ENCODE measurements at regions not wholly inside any gene's neighbourhood (a gene's known extent, or its start where the extent isn't known, plus 50 kb on each side); places are given as distances from the start of the nearest gene placed in this dataset.

GRCh38 chr1:101603726-101604125 is 366.9 kb downstream of the S1PR1 start (continued):
- no peak for TF ChIP-seq PRDM10 (CRISPR knock-in tag; IDR thresholded peaks at IDR 0.05; ENCODE audit: low read depth)

- DNase-seq (ENCODE audit: low spot score) = no peak
- 6% methylated on average over 2 of the region's 2 CpGs for WGBS (ENCODE audit: low lambda C conversion rate)
- FAIRE-seq = no peak
- no peak overlapping the region for H3K27ac ChIP-seq (ENCODE audit: extremely low read length, insufficient read depth, low read length)
- no peaks in the 10 kb centered on the region for H3K79me2 ChIP-seq (ENCODE audit: insufficient read depth, low read length)
- in situ Hi-C loops (cut with HindIII; ENCODE audit: extremely low pct_ligation_motif_present, low pct_unique_long_range_greater_than_20kb) (no loop called here), intact Hi-C loops (cut with micrococcal nuclease; ENCODE audit: unreplicated experiment) (no loop called here)
- POLR2A ChIA-PET = no interaction called here
- TF ChIP-seq NR2C2 (CRISPR knock-in tag; IDR thresholded peaks at IDR 0.05; ENCODE audit: borderline replicate concordance) (no peak), HOXA3 (CRISPR knock-in tag; IDR thresholded peaks at IDR 0.05) (no peak), CREBL2 (CRISPR knock-in tag; IDR thresholded peaks at IDR 0.05; ENCODE audit: borderline replicate concordance) (no peak), ZNF12 (CRISPR knock-in tag; IDR thresholded peaks at IDR 0.05) (no peak), ZKSCAN8 (CRISPR knock-in tag; IDR thresholded peaks at IDR 0.05; ENCODE audit: borderline replicate concordance) (no peak), ZNF326 (CRISPR knock-in tag; IDR thresholded peaks at IDR 0.05; ENCODE audit: borderline replicate concordance) (no peak), ZNF766 (CRISPR knock-in tag; IDR thresholded peaks at IDR 0.05; ENCODE audit: borderline replicate concordance) (no peak), PAX8 (CRISPR knock-in tag; IDR thresholded peaks at IDR 0.05; ENCODE audit: borderline replicate concordance) (no peak), NCOA2 (CRISPR knock-in tag; IDR thresholded peaks at IDR 0.05) (no peak), ZNF891 (CRISPR knock-in tag; IDR thresholded peaks at IDR 0.05) (no peak), U2AF1 (optimal IDR thresholded peaks at IDR 0.05; ENCODE audit: low read depth, low read length) (no peak), EP300 (IDR thresholded peaks at IDR 0.05; ENCODE audit: low read depth in 2 of 2, low read length in 2 of 2) (no peak), EP300 (CRISPR knock-in tag; IDR thresholded peaks at IDR 0.05; ENCODE audit: borderline replicate concordance) (no peak), ELF4 (CRISPR knock-in tag; IDR thresholded peaks at IDR 0.05; ENCODE audit: borderline replicate concordance) (no peak), FOXO4 (CRISPR knock-in tag; conservative IDR thresholded peaks at IDR 0.05) (no peak), ZNF670 (CRISPR knock-in tag; IDR thresholded peaks at IDR 0.05; ENCODE audit: borderline replicate concordance) (no peak), GPN1 (CRISPR knock-in tag; IDR thresholded peaks at IDR 0.05; ENCODE audit: borderline replicate concordance) (no peak)
- no peaks in the 10 kb centered on the region for H3K36me3 ChIP-seq (replicated peaks in 1 of 2; ENCODE audit: control insufficient read depth in 1 of 2, insufficient read depth in 2 of 2, low read length in 2 of 2)
- H3K9me3 ChIP-seq (ENCODE audit: low read length) = peaks cover 20% of the 10 kb centered on the region; the same call in 1 of the 2 replicates
- BruUV-seq (replicated peaks) = no TSS peak
- CTCF ChIA-PET (ENCODE audit: low intra/inter-chr PET ratio, low total read pairs) = no interaction called here
- H3K27me3 ChIP-seq (ENCODE audit: control insufficient read depth in 1 of 2, insufficient read depth in 2 of 2, low read length in 2 of 2) = no peaks in the 10 kb centered on the region
- ATAC-seq = no peak
- no peak overlapping the region for H3K9ac ChIP-seq (ENCODE audit: insufficient read depth, low read depth, low read length)
- no peaks in the 10 kb centered on the region for H4K20me1 ChIP-seq (ENCODE audit: insufficient read depth, low read length)
- H2AFZ ChIP-seq (ENCODE audit: low read length) = no peak overlapping the region
- H3K4me1 ChIP-seq (ENCODE audit: insufficient read depth, low read length) = no peaks in the 10 kb centered on the region
- H3K4me3 ChIP-seq (replicated peaks in 1 of 3; ENCODE audit: insufficient read depth in 1 of 3, low read depth in 2 of 3, low read length in 3 of 3) = no peak overlapping the region
- H3K4me2 ChIP-seq (ENCODE audit: low read depth, low read length) = no peak overlapping the region
Observed at GRCh38 chr1:101605878-101606277, 369.1 kb downstream of the S1PR1 start.

Measured in HepG2 (cell line).